Epithelial cell of esophagus (primary cell): ENCODE measurements at regions not wholly inside any gene's neighbourhood (a gene's known extent, or its start where the extent isn't known, plus 50 kb on each side); places are given as distances from the start of the nearest gene placed in this dataset.

ENCODE experiments used
- DNase-seq: peaks from one replicate; pipeline ENCODE4 v3.0.0; 2010; ENCODE audit warnings: low read depth
- H3K4me3 ChIP-seq: 2 replicates; pipeline ENCODE4 v1.5.1; 2011; ENCODE audit warnings: mild to moderate bottlenecking, low read length, control low read depth
- TF ChIP-seq, protein P1 (sequence below): IDR thresholded peaks from 2 replicates; pipeline ENCODE4 v1.5.1; 2011; ENCODE audit warnings: low read depth, mild to moderate bottlenecking, low read length, control low read depth, inconsistent platforms; ENCODE audit not compliant: insufficient read depth; ENCODE audit errors: missing control alignments

DNA sequence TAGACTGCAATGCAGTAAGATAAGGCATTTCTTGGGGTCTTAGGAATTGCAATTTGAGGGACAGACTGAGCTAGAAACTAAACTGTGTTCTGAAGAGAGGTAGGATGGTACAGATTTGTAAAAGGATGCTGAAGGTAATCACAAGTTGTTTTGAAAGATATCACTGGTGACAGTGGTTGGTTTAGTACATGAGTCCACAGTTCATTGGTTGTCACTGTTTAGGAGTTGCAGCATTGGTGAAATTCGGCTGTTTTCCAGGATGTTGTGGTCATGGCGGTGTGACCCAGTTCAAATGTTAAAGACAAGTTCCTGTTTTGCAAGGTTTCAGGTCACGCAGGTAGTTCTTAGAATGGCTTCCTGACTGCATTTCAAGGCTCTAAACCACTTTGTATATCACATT, 292.8 kb upstream of the B3GALT2 start:
- no peak for DNase-seq
- TF ChIP-seq, protein P1, sequence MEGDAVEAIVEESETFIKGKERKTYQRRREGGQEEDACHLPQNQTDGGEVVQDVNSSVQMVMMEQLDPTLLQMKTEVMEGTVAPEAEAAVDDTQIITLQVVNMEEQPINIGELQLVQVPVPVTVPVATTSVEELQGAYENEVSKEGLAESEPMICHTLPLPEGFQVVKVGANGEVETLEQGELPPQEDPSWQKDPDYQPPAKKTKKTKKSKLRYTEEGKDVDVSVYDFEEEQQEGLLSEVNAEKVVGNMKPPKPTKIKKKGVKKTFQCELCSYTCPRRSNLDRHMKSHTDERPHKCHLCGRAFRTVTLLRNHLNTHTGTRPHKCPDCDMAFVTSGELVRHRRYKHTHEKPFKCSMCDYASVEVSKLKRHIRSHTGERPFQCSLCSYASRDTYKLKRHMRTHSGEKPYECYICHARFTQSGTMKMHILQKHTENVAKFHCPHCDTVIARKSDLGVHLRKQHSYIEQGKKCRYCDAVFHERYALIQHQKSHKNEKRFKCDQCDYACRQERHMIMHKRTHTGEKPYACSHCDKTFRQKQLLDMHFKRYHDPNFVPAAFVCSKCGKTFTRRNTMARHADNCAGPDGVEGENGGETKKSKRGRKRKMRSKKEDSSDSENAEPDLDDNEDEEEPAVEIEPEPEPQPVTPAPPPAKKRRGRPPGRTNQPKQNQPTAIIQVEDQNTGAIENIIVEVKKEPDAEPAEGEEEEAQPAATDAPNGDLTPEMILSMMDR, result no peak
- H3K4me3 ChIP-seq, result no peak overlapping the region

DNA sequence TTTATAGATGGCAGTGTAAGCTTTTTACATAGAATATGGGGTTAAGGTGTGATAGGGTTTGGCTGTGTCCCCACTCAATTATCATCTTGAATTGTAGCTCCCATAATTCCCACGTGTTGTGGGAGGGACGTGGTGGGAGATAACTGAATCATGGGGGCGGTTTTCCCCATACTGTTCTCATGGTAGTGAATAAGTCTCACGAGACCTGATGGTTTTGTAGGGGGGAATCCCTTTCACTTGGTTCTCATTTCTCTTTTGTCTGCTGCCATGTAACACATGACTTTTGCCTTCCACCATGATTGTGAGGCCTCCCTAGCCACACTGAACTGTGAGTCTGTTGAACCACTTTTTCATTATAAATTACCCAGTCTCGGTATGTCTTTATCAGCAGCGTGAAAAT, 290.3 kb upstream of the B3GALT2 start:
- TF ChIP-seq, protein P1, result no peak
- no peak for DNase-seq

GRCh38 chr1:193473932-193474331, 287.5 kb upstream of the B3GALT2 start:
- no peak for DNase-seq
- TF ChIP-seq, protein P1, result no peak
- no peak overlapping the region for H3K4me3 ChIP-seq

More for the DNA sequence above, 290.3 kb upstream of the B3GALT2 start:
- H3K4me3 ChIP-seq, result no peak overlapping the region

DNA sequence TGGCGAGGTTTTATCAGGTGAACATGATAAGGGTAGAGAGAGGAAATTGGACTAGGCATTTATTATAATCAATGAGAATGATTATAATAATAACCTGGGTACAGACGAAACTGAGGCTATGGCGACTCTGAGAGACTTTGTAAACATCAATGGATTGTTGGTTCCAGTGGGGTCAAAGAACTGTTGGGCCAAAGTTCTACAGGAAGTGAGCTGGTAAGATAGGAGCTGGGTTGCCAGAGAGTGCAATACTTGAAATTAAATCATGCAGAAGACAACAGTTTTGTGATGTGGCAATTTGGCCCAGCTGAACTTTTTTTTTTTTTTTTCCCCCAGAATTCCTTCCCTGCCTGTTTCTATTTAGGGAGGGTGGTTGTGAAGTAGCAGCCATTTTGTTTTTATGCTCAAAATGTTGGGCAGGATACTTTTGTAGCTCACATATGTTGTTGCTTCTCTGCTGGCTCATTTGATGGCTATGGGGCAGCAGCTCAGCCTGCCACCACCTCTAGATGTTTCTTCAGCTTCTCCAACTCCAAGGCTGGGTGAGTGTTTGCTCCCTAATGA, 286.5 kb upstream of the B3GALT2 start:
- TF ChIP-seq, protein P1, result no peak

GRCh38 chr1:193472430-193472829, 286.0 kb upstream of the B3GALT2 start:
- H3K4me3 ChIP-seq, result no peak overlapping the region
- TF ChIP-seq, protein P1, result no peak
- no peak for DNase-seq

More for the DNA sequence above, 286.5 kb upstream of the B3GALT2 start:
- DNase-seq, result no peak
- no peak overlapping the region for H3K4me3 ChIP-seq

GRCh38 chr1:193471981-193472380, 285.6 kb upstream of the B3GALT2 start:
- no peak for DNase-seq
- no peak overlapping the region for H3K4me3 ChIP-seq
- TF ChIP-seq, protein P1, result no peak

DNA sequence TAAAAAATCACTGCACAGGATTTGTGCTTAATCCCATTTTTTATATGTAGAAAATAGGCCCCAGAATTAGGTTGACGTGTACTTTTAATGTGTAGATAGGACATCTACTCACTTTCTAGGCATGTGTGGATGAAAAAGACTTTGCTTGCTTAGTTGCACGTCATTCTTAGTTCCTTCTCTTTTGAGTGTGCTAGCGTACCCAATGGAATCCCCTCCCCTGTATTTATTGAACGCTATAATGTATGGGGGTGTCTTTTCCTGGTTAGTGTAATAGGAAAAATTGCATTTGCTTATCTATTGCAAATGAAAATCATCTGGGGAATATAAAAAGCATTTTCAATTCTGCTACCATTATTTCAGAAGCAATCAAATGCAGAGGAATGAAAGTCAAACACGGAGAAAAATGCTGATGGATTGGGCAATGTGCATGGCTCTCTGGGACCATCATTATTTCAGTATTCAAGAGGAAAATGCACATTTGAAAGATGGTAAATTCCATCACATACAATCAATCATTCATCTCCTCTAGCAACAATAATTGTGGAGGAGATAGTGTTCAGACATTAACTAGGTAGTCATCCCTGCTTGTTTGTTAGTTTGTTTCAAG, 277.0 kb upstream of the B3GALT2 start:
- no peak for DNase-seq
- no peak overlapping the region for H3K4me3 ChIP-seq
- TF ChIP-seq, protein P1, result no peak
